ENCODE measurements at regions not wholly inside any gene's neighbourhood (a gene's known extent, or its start where the extent isn't known, plus 50 kb on each side); places are given as distances from the start of the nearest gene placed in this dataset.

GRCh38 chr18:67661555-67661954 lies 145.0 kb upstream of the DSEL start:
- DNase-seq (ENCODE audit: low read depth in 2 of 2) = no peak

- DNase-seq (ENCODE audit: low read depth in 2 of 2) = no peak
Observed at GRCh38 chr18:67654101-67654500, 137.6 kb upstream of the DSEL start.

DNA sequence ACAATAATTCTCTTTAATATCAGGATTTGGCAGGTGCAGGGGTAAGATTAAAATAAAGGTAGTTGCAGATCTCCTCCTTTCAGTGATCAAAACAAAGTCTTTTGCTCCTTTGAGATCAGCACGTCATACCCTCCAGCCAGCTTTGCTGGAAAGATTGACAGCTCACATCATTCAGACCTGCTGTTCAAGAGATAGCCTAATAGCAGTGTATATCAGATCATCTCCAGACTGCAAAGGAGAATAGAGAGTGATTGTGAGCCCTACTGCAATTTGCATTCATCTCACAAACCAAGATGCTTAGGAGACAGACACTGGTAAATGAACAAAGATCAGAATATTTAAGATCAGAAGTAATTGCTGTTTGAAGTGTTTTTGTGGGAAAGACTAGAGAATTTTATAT lies 135.8 kb upstream of the DSEL start:
- DNase-seq (ENCODE audit: low read depth in 2 of 2) = no peak

GRCh38 chr18:67651438-67651837 lies 134.9 kb upstream of the DSEL start:
- DNase-seq (ENCODE audit: low read depth in 2 of 2) = no peak

- DNase-seq (ENCODE audit: low read depth in 2 of 2) = no peak
Observed at GRCh38 chr18:67650686-67651385, 134.3 kb upstream of the DSEL start.

DNA sequence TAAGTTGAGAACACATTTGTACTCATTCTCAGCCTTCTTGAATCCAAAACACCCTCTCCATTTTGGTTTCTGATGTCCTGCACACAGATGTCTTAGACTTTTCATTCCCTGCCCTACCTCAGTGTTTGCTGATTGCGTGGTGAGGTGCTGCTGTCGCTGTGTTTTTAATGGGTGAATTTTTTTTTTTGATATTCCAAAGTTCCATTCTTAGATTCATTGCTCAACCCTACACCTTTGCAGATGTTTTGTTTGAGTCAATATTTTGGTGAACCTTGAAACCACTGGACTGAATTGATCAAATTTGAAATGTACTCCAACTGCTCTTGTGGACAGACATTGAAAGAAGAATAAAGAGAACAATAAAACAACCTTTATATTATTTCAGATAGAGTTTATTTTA lies 130.4 kb upstream of the DSEL start:
- no peak for DNase-seq (ENCODE audit: low read depth in 2 of 2)

DNA sequence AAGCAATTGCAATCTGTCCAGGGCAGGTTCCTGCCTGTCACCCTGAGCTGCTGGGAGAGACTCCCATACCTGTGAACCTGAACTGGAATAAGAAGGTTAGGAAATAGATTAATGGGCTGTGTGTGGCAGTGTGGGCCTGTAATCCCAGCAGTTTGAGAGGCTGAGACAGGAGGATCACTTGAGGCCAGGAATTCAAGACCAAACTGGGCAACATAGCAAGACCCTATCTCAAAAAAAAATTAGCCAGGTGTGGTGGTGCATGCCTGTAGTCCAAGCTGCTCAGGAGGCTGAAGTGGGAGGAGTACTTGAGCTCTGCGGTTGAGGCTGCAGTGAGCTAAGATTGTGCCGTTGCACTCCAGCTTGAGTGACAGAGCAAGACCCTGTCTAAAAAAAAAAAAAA lies 127.7 kb upstream of the DSEL start:
- no peak for DNase-seq (ENCODE audit: low read depth in 2 of 2)

GRCh38 chr18:67639872-67640271 lies 123.4 kb upstream of the DSEL start:
- no peak for DNase-seq (ENCODE audit: low read depth in 2 of 2)

DNA sequence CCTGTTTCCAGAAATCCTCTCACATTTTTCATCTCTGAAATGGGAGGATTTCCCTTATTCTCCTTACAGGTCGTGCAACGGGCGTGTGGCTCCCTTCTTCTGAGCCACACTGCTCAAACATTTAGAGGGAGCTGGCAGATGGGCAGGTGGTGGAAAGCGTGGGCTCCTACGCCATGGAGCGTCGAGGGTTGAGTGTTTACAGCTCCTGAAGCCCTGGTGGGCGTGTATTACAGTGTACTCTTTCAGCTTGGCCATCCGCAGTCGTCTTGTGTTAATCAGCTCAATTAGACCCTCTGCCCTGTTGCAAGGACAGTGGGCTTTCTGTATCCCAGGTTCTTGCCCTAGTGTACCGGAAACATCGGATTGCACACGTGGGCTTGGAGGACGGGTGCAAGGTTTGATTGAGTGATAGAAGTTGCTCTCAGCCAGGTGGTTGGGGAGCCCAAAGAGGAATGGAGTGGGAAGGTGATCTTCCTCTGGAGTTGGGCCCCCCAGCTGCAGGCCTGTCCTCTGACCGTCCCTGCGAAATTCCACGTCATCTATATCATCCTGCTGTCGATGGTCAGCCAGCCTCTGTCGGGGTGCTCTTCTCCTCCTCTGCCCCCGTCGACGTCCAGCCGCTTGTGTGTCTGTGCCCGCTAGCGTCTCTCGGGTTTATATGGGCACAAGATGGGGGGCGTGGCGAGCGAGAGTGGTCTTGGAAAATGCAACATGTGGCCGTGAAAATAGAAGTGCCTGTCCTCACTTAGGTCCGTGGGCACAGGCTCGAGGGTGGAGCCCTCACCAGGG lies 120.3 kb upstream of the DSEL start:
- no peak for DNase-seq (ENCODE audit: low read depth in 2 of 2)

DNA sequence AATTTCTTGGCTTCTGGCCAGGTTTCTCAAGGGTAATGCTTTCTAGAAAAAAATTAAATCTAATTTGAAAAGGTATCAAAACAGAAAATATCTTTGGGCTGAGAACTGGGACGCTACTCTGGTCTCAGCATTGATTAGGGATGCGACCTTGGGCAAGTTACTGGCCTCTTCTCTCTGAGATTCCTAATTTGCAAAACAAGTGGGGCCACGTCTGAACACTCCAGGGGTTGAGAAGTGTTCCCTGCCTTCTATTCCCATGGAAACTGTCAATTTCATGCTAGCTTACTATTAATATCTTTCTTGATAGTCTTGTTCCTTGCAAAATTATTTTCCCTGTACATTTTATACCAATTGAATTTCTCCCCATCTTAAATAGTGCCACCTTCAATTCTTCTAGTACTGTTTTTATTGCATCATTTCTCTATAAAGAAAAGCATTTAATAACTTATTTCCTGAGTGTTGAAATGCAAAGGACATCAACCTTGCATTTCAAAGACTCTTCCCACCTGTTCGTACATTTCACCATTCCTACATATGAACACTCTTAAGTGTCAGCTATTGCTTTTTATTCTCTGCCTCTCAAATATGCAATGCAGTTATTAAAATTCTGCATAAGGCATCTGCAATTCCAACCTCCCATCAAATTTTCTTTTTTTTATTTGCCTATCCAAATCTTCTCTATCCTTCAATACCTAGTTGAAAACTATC lies 118.3 kb upstream of the DSEL start:
- DNase-seq (ENCODE audit: low read depth in 2 of 2) = no peak

- DNase-seq (ENCODE audit: low read depth in 2 of 2) = no peak
Observed at GRCh38 chr18:67633939-67634338, 117.4 kb upstream of the DSEL start.

DNA sequence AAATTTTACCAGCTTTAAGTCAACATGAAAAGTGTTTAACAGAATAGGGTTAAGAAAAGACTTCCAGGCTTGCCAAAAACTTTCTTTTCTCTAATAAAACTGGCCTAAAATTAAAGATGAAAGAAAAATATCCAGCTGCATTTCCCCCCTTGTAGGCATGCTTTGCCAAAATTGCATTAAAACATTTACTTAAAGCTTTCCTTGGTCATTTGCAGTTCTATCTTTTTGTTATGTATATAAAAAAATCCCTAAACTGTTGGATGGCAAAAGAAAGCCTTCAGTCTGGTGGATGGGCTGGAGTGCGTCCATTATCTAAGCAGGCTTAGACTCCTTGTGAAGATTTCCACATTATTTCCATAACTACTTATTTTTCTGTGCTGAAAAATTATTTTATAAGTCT lies 105.4 kb upstream of the DSEL start:
- no peak for DNase-seq (ENCODE audit: low read depth in 2 of 2)

DNA sequence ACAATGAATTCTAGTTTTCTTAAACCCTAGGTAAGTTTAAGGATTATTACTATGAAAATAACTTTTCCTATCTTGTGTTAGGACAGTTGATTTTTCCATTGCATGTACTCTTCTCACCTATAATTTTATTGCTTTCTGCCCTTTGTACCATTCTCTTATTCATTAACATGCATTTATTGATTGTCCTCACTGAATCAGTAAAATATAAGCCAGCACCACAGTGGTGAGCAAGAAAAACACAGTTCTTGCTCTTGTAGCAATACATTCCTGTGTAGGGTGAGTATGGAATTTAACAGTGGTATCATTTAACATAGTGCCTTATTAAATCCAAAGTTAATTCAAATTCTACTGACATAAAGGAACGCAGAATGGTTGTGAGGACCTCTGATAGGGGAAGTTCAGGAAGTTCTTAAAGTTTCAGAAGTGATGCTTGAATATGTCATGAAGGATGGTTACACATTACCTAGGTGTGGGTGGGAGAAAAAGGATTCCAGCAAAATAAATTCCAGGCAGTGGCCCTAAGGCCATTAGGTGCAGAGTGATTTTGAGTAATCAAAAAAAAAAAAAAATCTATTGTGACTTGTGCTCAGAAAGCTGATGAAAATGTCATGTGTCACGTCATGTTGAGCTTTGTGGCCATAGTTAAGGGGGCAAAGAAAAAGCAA lies 104.7 kb upstream of the DSEL start:
- DNase-seq (ENCODE audit: low read depth in 2 of 2) = no peak

- DNase-seq (ENCODE audit: low read depth in 2 of 2) = no peak
Observed at GRCh38 chr18:67618061-67618460, 101.5 kb upstream of the DSEL start.

DNA sequence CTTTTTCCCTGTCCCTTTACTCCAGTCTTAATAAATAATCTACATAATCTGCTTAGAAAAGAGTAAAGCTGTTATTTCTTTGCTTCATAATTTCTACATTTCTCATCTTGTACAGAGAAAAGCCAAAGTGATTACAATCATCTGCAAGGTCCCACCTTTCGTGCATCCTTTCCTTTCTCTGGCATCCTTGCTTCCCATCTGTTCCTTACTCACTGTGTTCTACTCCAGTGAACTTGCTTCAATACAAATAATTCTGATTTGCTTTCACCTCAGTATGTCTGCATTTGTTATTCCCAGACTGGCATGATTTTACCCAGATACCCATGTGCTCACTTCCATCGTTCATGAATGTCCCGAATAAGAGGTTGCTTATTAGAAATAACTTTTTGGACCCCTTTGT lies 99.4 kb upstream of the DSEL start:
- no peak for DNase-seq (ENCODE audit: low read depth in 2 of 2)

DNA sequence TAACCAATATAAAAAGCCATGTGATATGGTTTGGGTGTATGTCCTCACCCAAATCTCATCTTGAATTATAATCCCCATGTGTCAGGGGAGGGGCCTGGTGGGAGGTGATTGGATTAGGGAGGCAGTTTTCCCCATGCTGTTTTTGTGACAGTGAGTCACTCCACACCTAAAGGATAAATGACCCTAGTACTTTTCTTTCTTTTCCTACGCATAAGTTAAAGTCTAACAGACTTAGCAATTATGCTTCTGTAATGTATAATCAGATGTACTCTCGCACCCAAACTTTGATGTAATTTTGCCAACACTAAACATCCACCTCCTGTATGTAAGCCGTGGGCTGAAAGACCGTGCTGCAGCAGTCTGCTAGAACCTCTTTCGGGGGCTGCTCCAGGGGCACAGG lies 97.2 kb upstream of the DSEL start:
- no peak for DNase-seq (ENCODE audit: low read depth in 2 of 2)

- DNase-seq (ENCODE audit: low read depth in 2 of 2) = no peak
Observed at GRCh38 chr18:67612281-67612680, 95.8 kb upstream of the DSEL start.

DNA sequence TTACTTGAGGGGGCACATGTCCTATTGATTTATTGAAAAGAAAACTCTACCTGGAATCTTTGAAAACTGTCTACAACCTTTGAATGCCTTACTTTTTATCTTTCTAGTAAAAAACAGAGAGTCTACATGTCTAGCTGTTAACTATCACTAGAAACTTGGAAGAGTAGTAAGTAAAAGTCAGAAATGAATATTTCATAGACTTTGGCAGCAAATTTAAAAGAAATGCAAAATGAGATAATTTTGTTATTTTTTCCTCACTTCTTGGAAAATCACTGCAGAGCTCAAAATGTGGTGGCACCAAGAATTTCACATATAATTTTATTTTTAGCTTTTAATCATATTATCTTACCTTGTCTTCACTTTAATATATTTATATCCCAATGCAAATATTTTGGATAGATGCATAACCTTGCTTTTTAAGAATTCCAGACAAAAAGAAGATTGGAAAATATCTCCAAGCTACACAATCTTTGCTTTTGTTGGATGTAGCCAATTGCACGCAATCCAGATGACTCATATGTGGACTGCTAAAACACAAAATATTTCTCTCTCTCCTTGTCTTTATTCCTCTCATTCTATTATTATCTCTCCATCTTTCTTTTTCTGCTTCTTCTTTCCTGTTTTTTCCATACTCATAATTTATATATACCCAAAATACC lies 92.2 kb upstream of the DSEL start:
- DNase-seq (ENCODE audit: low read depth in 2 of 2) = no peak

DNA sequence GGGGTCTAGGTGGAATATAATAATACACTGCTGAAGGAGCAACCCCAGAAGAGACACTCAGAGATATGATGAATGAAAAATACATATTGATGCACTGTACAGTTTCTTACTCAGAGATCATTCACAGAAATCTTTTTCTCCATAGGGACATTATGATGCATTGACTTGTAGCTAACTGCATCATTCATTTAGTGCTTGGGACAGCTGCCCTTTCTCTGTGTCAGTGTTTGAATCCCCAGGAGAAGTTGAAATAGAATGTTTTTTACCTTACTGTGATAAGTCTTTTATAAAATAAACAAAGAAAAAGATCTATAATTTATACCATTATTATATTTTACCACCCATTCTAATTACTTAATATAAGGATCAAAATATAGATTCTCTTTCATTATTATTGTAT lies 91.7 kb upstream of the DSEL start:
- DNase-seq (ENCODE audit: low read depth in 2 of 2) = no peak

DNA sequence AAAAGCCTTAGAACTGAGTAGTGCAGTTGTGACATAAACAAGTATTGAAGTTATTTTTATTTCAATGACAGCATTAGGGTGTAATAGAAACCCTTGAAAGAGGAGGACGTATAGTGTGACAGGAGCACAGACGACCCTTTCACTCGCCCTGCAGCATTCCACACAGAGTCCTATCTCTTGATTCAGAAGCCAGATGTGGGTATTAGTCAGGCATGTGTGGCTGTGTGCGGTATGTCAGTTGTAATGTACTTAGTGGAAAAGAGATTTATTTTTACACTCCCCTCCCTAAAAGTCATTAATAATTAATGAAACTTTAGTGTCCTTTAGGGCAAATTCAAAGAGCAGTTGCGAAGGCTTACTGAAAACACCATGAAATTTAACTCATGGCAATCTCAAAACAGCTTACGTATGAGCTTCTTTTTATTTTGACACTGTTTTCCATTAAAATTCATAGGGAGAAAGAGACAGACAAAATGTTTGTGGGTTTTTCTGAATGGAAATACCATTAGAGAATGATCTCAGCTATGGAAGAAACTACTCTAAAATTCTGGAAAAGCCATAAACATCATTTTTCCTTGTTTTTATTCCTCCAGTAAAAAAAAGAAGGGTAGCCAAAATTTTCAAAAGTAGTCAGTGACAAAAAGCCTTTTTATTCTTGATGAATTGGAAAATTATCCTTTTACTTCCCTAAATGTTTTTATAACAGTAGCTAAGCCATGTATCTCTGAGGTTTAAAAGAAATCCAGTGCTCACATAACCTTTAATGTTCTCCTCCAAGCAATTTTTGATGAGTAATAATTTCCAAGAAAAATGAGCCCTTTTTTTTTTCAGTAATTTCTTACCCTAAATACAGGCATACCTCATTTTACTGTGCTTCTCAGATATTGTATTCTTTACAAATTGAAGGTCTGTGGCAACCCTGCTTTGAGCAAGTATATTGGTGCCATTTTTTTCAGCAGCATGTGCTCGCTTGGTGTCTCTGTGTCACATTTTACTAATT lies 84.0 kb upstream of the DSEL start:
- no peak for DNase-seq (ENCODE audit: low read depth in 2 of 2)

DNA sequence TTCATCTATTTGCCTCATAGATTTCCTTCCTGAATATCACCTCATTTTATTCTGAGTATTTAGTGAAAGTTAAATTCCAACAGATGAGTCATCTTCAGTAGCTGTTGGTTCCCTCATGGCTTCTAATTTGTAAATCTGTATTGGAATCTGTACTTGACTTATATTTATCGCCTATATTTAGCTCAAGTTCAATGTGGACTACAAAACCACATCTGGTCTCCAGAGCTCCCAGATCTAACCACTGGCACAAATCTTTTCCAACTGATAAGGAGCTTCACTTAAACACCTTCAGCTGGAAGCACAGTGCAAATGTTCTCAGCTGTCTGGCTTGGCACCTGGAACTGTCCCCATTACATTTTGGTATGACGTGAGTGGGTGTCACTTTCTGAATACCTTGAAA lies 82.8 kb upstream of the DSEL start:
- DNase-seq (ENCODE audit: low read depth in 2 of 2) = no peak
